Smooth muscle cell (in vitro differentiated cells): ENCODE measurements at regions not wholly inside any gene's neighbourhood (a gene's known extent, or its start where the extent isn't known, plus 50 kb on each side); places are given as distances from the start of the nearest gene placed in this dataset.

Experiments
- DNase-seq: peaks from one replicate; lab custom pipeline; 2025; ENCODE audit not compliant: unreplicated experiment; lab: John Stamatoyannopoulos, UW
- H2AFZ ChIP-seq: fragments of 200-600 bp; sonication (generic); 2 replicates; pipeline ENCODE4 v1.6.0; 2016; ENCODE audit warnings: antibody characterized with exemption, low read depth, mild to moderate bottlenecking
- H3F3A ChIP-seq: fragments of 200-600 bp; sonication (generic); 2 replicates; pipeline ENCODE4 v1.6.0; 2017; ENCODE audit warnings: antibody characterized with exemption, low read depth
- H3K27ac ChIP-seq: fragments of 200-600 bp; sonication (generic); 2 replicates; pipeline ENCODE4 v1.5.1; 2016; ENCODE audit warnings: low read depth, mild to moderate bottlenecking
- H3K27me3 ChIP-seq: fragments of 200-600 bp; sonication (generic); 2 replicates; pipeline ENCODE4 v1.6.1; 2016; ENCODE audit warnings: low read depth, mild to moderate bottlenecking
- H3K36me3 ChIP-seq: fragments of 200-600 bp; sonication (generic); 2 replicates; pipeline ENCODE4 v1.5.1; 2016; ENCODE audit warnings: low read depth
- H3K4me1 ChIP-seq: fragments of 200-600 bp; sonication (generic); 2 replicates; pipeline ENCODE4 v1.5.1; 2016; ENCODE audit warnings: low read depth
- H3K4me2 ChIP-seq: fragments of 200-600 bp; sonication (generic); 2 replicates; pipeline ENCODE4 v1.6.0; 2016; ENCODE audit warnings: mild to moderate bottlenecking
- H3K4me3 ChIP-seq: fragments of 200-600 bp; sonication (generic); 2 replicates; pipeline ENCODE4 v1.5.1; 2016; ENCODE audit warnings: mild to moderate bottlenecking
- H3K79me2 ChIP-seq: fragments of 200-600 bp; sonication (generic); 2 replicates; pipeline ENCODE4 v1.6.0; 2016; ENCODE audit warnings: low read depth, mild to moderate bottlenecking
- H3K9ac ChIP-seq: fragments of 200-600 bp; sonication (generic); 2 replicates; pipeline ENCODE4 v1.6.0; 2016; ENCODE audit warnings: low read depth
- H3K9me3 ChIP-seq: fragments of 200-600 bp; sonication (generic); replicated peaks from 2 replicates; pipeline ENCODE4 v1.5.1; 2016; ENCODE audit warnings: low read depth
- H4K20me1 ChIP-seq: fragments of 200-600 bp; sonication (generic); 2 replicates; pipeline ENCODE4 v1.6.0; 2016; ENCODE audit warnings: low read depth
- CTCF ChIP-seq: fragments of 200-600 bp; sonication (generic); IDR thresholded peaks from 2 replicates; pipeline ENCODE4 v1.5.1; 2017; ENCODE audit warnings: borderline replicate concordance, mild to moderate bottlenecking, antibody characterized with exemption; ENCODE audit not compliant: insufficient read depth, poor library complexity, severe bottlenecking
- WGBS: methylation state at CpG from one replicate; pipeline ENCODE4 v1.1.7; 2016; ENCODE audit warnings: low lambda C conversion rate; 5-methylcytosine and 5-hydroxymethylcytosine counted together

GRCh38 chr14:58832095-58832521, 194.3 kb downstream of the DACT1 start:
- no peak for TF ChIP-seq CTCF
- Histone ChIP-seq H2AFZ (peak overlapping the region; percentile 60), H3K36me3 (no peaks in the 10 kb centered on the region), H4K20me1 (no peaks in the 10 kb centered on the region), H3K79me2 (no peaks in the 10 kb centered on the region), H3K27ac (no peak overlapping the region), H3K4me3 (no peak overlapping the region), H3K4me1 (peaks cover 6% of the 10 kb centered on the region), H3K4me2 (peak overlapping the region; percentile 35), H3F3A (peaks cover 7% of the 10 kb centered on the region), H3K27me3 (no peaks in the 10 kb centered on the region), H3K9me3 (no peaks in the 10 kb centered on the region), H3K9ac (no peak overlapping the region)
- no peak for DNase-seq
- WGBS = 43% methylated on average over 3 of the region's 3 CpGs

GRCh38 chr14:58833634-58834378, 196.0 kb downstream of the DACT1 start:
- H3K4me1 ChIP-seq = peaks cover 6% of the 10 kb centered on the region
- H3K36me3 ChIP-seq = no peaks in the 10 kb centered on the region
- H3K27me3 ChIP-seq = no peaks in the 10 kb centered on the region
- H3K27ac ChIP-seq = no peak overlapping the region
- no peak overlapping the region for H3K9ac ChIP-seq
- 97% methylated on average over 33 of the region's 33 CpGs for whole genome bisulfite sequencing
- no peak overlapping the region for H3K4me2 ChIP-seq
- no peak overlapping the region for H2AFZ ChIP-seq
- peaks cover 7% of the 10 kb centered on the region for H3F3A ChIP-seq
- no peak for TF ChIP-seq CTCF
- H3K4me3 ChIP-seq = no peak overlapping the region
- no peaks in the 10 kb centered on the region for H3K9me3 ChIP-seq
- no peaks in the 10 kb centered on the region for H4K20me1 ChIP-seq
- no peak for DNase-seq
- H3K79me2 ChIP-seq = no peaks in the 10 kb centered on the region

GRCh38 chr14:58836303-58836974, 198.7 kb downstream of the DACT1 start:
- TF ChIP-seq CTCF = no peak
- H2AFZ ChIP-seq = no peak overlapping the region

More at GRCh38 chr14:58836303-58836974, 198.7 kb downstream of the DACT1 start:
- Histone ChIP-seq H3F3A (peaks cover 7% of the 10 kb centered on the region), H3K4me1 (peaks cover 6% of the 10 kb centered on the region), H3K79me2 (no peaks in the 10 kb centered on the region), H3K36me3 (no peaks in the 10 kb centered on the region), H4K20me1 (no peaks in the 10 kb centered on the region), H3K4me3 (no peak overlapping the region), H3K27ac (no peak overlapping the region), H3K9me3 (no peaks in the 10 kb centered on the region), H3K9ac (no peak overlapping the region), H3K4me2 (no peak overlapping the region), H3K27me3 (no peaks in the 10 kb centered on the region)
- DNase-seq = no peak
- 100% methylated on average over 1 of the region's 1 CpG for WGBS
